Stimulated activated CD4-positive, alpha-beta T cell treated with anti-CD3 and anti-CD28 coated beads, Interleukin-1b, Interleukin-23, amount 100 ng/mL, for 1 hour (primary cell): ENCODE measurements at regions not wholly inside any gene's neighbourhood (a gene's known extent, or its start where the extent isn't known, plus 50 kb on each side); places are given as distances from the start of the nearest gene placed in this dataset.
"Not testable (repeated sequence)": the region's sequence is repeated elsewhere in the genome, so short reads cannot be mapped to it uniquely, and the experiment has no call there.

Source experiments
- DNase-seq, 2 donors: peaks; one replicate each; pipeline ENCODE4 v3.0.0-alpha.2; 2020; ENCODE audit warnings: low read depth in 2 of 2

DNA sequence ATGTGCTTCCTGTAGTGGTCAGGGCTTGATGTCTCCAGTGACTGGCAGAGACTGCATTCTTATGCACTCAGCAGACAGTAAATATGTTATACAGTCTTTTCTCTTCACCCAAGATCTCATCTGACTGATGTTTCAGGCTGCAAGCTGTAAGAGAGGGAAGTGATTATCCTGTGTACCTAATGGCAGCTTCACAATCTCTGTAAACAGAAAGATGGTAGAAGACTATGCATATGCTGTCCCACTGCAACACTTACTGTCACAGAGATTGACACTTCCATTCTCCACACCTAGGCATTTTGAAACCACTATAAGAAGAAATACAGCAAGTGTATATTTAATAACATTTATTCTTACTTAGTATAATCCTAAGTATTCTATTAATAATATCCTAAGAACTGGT lies 97.6 kb upstream of the ANXA1 start:
- no peak for DNase-seq

DNA sequence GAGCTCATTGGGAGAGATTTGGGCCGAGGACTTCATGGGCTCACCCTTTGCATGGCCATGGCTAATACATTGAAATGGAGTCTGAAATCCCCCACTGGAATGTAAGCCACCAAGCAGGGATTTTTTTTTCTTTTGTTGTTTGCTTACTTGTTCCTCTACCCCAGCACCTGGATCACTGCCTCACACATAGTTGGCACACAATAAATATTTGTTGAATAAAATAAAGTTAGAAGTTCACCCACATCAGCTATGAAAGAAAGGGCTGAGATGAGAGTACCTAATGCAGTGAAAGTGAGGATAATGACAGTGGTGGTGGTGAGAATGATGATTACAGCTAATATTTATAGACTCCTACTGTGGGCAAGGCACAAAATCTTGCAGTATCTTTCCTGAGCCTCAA lies 98.1 kb upstream of the ANXA1 start:
- DNase-seq, result no peak

DNA sequence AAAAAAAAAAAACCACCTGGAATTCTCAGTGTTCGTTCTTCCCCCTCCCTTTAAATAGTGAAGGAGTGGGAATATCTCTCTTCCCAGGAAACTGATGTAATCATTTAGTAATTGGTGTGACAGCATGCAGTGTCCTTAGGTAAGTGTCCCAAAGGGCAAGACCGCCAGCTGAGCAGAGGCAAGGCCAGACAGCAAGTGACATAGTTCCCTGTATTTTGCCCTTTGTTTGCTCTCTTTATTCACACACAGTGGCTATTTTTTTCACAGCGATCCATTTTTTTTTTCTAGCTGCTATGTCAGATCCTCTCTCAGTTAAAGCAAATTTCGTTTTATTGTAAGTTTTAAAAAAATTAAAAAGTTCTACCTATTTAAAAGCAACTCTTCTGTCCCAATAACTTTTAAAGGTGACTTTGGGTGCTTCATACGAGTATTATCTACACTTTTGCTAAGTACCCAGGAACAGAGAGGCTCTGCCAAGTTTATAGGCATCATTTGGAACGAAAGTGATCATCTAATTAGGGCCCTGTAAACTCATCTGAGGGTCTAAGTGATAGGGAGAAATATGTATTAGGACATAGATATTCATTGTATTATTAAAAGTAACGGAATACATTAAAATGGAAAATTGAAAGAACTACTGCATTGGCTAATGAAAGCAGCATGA lies 98.2 kb upstream of the ALDH1A1 start:
- DNase-seq, result no peak

- no peak for DNase-seq
Measured at GRCh38 chr9:73050065-73050816, 97.4 kb upstream of the ALDH1A1 start.

DNA sequence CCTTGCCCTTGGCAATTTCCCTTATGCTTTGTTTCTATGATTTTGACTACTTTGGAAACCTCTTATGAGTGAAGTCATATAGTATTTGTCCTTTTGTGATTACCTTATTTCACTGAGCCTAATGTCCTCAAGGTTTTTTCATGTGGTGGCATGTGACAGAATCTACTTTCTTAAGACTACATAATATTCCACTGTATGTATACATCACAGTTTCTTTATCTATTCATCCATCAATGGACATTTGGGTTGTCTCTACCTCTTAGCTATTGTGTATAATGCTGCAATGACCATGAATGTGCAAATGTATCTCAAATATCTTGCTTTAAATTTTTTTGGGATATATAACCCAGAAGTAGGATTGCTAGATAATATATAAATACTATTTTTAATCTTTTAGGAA lies 96.4 kb upstream of the ALDH1A1 start:
- DNase-seq, result no peak

DNA sequence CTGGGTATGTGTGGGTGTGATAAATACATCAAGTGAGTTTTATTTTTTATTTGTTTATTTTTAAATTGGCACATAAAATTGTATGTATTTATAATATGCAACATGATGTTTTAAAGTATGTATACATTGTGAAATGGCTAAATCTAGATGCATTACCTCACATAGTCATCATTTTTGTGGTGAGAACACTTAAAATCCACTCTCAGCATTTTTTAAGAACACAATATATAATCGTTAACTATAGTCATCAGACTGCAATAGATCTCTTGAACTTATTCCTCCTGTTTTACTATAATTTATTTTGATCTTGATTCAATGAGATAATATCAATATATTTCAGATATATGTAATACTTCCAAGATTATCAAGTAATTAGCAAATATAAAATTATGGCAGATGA lies 93.9 kb upstream of the ALDH1A1 start:
- DNase-seq, result no peak

GRCh38 chr9:73044776-73045175 lies 91.9 kb upstream of the ALDH1A1 start:
- not testable (repeated sequence) for DNase-seq

GRCh38 chr9:73042155-73042554 lies 89.3 kb upstream of the ALDH1A1 start:
- no peak for DNase-seq

- DNase-seq, result no peak
Measured at GRCh38 chr9:73039271-73040263, 86.7 kb upstream of the ALDH1A1 start.

DNA sequence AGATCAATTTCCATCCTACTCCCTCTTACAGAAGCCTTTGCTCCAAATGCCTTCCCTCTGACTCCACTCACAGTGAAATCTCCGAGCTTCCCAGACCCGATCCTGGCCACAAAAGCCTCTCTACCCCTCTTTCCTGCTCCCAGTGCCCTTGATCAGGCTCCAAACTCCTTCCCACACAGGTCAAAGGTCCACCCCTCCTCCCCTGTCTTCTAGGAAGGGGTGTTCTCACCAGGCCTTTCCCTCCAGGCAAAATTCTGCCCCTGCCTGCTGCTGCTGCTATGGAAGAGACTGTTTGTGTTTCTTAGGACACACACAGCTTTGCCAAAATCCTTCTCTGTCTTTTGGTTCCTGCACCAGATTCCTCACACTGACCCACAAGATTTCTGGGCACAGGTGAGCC lies 85.8 kb upstream of the ALDH1A1 start:
- no peak for DNase-seq

- no peak for DNase-seq
Measured at GRCh38 chr9:73038089-73038509, 85.2 kb upstream of the ALDH1A1 start.

GRCh38 chr9:73037613-73038012 lies 84.8 kb upstream of the ALDH1A1 start:
- DNase-seq, result no peak

GRCh38 chr9:73034962-73035361 lies 82.1 kb upstream of the ALDH1A1 start:
- DNase-seq, result no peak

DNA sequence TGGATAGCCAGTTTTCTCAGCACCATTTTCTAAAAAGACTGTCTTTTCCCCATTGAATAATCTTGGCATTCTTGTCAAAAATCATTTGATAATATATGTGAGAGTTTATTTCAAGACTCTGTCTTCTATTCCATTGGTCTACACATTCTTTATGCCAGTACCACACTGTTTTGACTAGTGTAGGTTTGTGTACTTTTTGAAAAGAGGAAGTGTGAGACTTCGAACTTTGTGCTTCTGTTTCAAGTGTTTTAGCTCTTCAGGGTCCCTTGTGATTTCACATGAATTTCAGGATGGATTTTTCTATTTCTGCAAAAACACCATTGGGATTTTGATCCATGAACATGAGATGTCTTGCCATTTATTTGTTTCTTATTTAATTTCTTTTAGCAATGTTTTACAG lies 78.5 kb upstream of the ALDH1A1 start:
- DNase-seq, result no peak

DNA sequence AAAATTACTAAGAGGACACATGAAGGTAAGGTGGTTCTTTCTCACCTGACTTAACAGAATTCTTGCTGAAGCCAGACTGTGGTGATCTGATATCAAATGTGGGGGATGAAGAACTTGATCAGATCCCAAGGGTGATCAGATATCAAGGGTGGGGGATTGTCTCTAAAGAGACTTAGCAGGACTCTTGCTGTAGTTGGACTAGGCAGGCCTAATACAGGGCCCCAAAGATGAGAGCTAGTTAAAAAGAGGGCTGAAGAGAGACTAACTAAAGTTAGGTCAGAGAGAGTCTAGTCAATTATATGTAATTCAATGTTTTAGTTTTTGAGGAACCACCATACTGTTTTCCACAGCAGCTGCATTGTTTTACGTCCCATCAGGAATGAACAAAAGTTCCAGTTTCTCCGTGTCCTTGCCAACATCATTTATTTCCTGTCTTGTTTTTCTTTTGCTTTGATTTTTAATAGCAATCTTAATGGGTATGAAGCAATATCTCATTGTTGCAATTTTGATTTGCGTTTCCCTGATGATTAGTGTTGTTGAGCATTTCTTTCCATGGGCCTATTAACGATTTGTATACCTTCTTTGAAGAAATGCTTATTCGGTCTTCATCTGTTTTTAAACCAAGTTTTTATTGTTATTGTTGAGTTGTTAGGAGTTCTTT lies 77.6 kb upstream of the ALDH1A1 start:
- no peak for DNase-seq

DNA sequence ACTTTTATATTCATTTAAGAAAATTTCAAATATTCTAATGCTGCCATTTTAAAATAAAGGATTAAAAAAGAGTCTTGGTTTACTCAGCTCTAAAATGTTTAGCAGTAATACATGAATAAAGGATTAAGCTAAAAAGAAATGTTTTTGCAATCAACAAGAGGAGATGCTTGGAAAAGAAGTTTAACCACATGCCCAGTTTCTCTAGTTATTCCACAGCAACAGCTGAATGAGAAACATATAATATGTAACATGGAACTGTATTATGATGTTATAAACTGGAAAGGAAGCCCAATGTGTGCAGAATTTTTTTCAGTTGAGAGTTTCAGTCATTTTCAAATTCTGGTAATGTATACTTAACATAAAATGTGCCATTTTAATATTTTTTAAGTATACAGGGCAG lies 76.5 kb upstream of the ALDH1A1 start:
- no peak for DNase-seq

DNA sequence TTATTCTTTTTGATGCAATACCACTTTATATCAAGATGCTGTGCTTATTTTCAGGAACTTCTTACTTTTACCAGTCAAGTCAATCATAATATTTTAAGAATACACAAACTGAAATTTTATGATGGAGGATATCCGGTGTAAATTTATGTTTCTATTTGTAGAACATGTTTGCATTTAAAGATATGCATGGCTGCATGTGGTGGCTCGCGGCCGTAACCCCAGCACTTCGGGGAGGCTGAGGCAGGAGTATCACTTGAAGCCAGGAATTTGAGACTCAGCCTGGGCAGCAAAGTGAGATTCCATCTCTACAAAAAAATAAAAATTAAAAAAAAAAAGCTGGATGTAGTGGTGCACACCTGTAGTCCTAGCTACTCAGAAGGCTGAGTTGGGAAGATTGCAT lies 73.5 kb upstream of the ALDH1A1 start:
- DNase-seq, result no peak

- DNase-seq, result no peak
Measured at GRCh38 chr9:73024601-73025034, 71.8 kb upstream of the ALDH1A1 start.

DNA sequence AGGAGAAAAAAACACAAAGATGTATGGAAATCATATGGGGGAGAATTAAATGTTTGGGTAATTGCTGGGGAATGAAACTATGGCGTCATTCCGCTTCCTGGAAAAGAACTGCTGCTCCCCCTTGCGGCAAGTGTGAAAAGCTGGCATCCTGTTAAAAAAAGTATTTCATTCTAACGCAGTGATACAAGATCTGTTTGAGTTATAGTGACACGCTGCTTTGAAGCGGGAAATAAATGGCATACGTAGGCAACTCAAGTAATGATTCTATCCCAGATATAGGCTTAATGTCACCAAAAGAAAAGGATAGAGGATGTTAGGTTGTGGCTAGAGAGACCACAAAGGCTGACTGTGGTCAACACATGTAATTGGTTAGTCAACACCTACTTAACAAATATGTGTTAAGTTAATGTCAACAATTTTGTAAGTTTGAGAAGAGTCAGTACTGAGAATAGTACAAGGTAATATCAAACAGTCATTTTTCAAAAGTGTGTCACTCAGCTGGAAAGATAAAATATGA lies 70.2 kb upstream of the ALDH1A1 start:
- DNase-seq, result peak in 1 of 2 donors; percentile 3

DNA sequence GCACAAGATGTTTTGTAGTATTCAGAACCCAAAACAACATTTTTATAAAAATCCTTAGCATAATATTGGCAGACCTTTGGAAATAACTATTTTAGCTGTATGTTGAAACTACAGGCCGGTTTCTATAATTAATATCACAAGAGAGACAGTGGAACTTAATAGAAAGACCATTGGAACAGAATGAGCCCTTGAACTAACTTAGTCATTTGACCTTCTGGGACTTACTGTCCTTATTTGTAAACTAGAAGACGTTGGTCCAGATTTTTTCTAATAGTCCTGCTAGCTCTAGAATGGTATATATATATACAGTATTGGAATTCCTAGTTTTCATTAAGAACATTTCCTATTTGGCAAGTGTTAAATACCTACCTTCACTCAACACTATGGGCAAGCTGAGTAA lies 69.5 kb upstream of the ALDH1A1 start:
- no peak for DNase-seq

- DNase-seq, result no peak
Measured at GRCh38 chr9:73020877-73021276, 68.0 kb upstream of the ALDH1A1 start.

- DNase-seq, result no peak
Measured at GRCh38 chr9:73014011-73014410, 61.2 kb upstream of the ALDH1A1 start.
